ACC112 (cell line): ENCODE measurements at regions not wholly inside any gene's neighbourhood (a gene's known extent, or its start where the extent isn't known, plus 50 kb on each side); places are given as distances from the start of the nearest gene placed in this dataset.

Source experiments
- H2AFZ ChIP-seq: fragments of 200-600 bp; sonication (generic); one replicate; pipeline ENCODE4 v1.6.0; 2017; ENCODE audit warnings: antibody characterized with exemption, low read length; ENCODE audit not compliant: unreplicated experiment
- H3K27ac ChIP-seq: fragments of 200-600 bp; sonication (generic); 2 replicates; pipeline ENCODE4 v1.5.1; 2014; ENCODE audit warnings: low read depth, mild to moderate bottlenecking, antibody characterized with exemption, low read length, moderate library complexity
- H3K27me3 ChIP-seq: fragments of 200-600 bp; sonication (generic); 2 replicates; pipeline ENCODE4 v1.6.1; 2014; ENCODE audit warnings: mild to moderate bottlenecking, antibody characterized with exemption, low read length, moderate library complexity, mixed read lengths; ENCODE audit not compliant: insufficient read depth
- H3K36me3 ChIP-seq: fragments of 200-600 bp; sonication (generic); 2 replicates; pipeline ENCODE4 v1.6.1; 2016; ENCODE audit warnings: mild to moderate bottlenecking, antibody characterized with exemption, low read length, moderate library complexity, mixed read lengths; ENCODE audit not compliant: insufficient read depth
- H3K4me1 ChIP-seq: fragments of 200-600 bp; sonication (generic); one replicate; pipeline ENCODE4 v1.6.1; 2016; ENCODE audit warnings: low read length, mixed read lengths; ENCODE audit not compliant: insufficient read depth, unreplicated experiment, control insufficient read depth
- H3K4me3 ChIP-seq: fragments of 200-600 bp; sonication (generic); 2 replicates; pipeline ENCODE4 v1.5.1; 2014; ENCODE audit warnings: mild to moderate bottlenecking, low read depth, low read length
- H3K79me2 ChIP-seq: fragments of 200-600 bp; sonication (generic); one replicate; pipeline ENCODE4 v1.6.0; 2016; ENCODE audit warnings: low read length; ENCODE audit not compliant: control insufficient read depth, unreplicated experiment, insufficient read depth

DNA sequence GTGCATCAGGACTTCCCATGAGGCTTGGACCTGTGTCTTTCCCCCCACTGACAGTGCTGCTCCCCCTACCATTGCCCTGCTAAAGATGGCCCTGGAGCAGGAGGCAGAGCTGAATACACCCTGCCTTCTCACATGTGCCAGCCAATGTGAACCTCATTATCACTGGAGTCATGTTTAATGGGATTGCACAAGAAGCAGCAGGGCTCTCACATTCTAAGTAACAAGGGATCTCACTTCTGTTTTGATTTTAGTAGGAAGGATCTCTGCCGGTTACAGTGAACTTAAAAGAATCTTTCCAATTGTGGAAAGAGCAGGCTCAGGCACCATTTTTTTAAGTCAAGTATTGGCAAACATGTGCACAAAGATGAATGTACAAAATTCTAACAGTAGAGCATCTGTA is 322.1 kb upstream of the MEX3C start:
- no peak overlapping the region for H3K27ac ChIP-seq
- H3K27me3 ChIP-seq = no peaks in the 10 kb centered on the region
- no peak overlapping the region for H3K4me3 ChIP-seq
- no peak overlapping the region for H2AFZ ChIP-seq
- no peaks in the 10 kb centered on the region for H3K79me2 ChIP-seq
- H3K4me1 ChIP-seq = no peaks in the 10 kb centered on the region
- no peaks in the 10 kb centered on the region for H3K36me3 ChIP-seq

DNA sequence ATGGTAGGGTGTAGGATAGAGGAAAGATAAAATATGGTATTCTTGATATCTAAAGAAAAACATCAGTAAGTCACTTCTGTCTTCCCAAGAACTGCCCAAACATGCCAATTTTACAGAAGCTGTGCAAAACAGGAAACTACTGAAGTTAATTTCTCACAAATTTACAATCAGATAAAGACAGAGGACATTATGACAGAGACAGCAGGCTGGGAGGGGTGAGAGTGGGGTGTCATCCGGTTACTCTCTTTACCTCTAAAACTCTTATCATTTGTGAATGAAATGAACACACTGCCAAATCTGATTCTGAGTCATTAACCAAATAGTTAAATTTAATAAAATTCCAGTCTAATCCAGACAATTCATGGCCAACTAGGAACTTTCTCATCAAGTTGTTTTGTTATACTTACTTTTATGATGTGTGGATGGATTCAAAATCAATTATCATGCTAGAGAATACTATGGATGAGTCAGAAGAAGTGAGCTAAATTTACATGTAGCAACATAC is 323.2 kb upstream of the MEX3C start:
- Histone ChIP-seq H3K4me1 (no peaks in the 10 kb centered on the region), H3K27ac (no peak overlapping the region), H2AFZ (no peak overlapping the region), H3K36me3 (no peaks in the 10 kb centered on the region), H3K27me3 (no peaks in the 10 kb centered on the region), H3K4me3 (no peak overlapping the region), H3K79me2 (no peaks in the 10 kb centered on the region)

DNA sequence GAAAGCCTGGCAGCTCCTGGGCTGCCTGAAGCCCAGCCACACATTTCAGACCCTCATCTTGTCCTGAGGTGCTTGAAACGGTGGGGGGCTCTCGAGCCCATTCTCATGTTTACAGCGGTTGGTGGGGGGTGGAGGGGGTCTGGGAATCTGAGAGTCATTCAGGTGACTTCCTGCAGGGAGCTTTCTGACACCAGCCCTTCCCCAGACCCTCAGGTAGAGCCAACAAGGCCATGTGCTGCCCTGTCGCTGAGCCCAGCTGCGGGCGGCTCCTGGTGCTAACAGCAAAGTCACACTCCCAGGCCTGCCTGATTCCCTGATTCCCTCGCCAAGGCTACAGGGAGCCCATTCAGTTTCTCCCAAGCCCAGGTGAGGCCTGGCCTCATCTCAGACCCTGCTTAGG is 324.9 kb upstream of the MEX3C start:
- Histone ChIP-seq H3K4me3 (no peak overlapping the region), H2AFZ (no peak overlapping the region)

DNA sequence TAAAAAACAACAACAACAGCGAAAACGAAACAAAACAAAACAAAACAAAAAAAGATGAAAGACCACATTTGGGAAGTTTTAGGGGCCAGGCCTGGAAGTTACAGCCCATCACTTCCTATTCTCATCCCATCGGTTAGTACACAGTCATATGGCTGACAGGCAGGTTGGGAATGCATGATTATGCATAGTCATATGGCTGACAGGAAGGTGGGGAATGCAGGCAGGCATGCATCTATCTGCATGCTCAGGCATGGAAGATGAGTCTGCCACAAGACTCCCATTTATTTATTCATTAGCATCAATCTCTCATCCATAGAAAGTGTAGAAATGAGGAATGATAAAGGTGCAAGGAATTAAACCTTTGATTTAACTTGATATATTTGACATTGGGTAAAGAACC is 325.3 kb upstream of the MEX3C start:
- Histone ChIP-seq H3K36me3 (no peaks in the 10 kb centered on the region), H3K27ac (no peak overlapping the region), H3K4me3 (no peak overlapping the region)

More for the DNA sequence above, 324.9 kb upstream of the MEX3C start:
- Histone ChIP-seq H3K36me3 (no peaks in the 10 kb centered on the region), H3K27me3 (no peaks in the 10 kb centered on the region), H3K27ac (no peak overlapping the region), H3K4me1 (no peaks in the 10 kb centered on the region), H3K79me2 (no peaks in the 10 kb centered on the region)

DNA sequence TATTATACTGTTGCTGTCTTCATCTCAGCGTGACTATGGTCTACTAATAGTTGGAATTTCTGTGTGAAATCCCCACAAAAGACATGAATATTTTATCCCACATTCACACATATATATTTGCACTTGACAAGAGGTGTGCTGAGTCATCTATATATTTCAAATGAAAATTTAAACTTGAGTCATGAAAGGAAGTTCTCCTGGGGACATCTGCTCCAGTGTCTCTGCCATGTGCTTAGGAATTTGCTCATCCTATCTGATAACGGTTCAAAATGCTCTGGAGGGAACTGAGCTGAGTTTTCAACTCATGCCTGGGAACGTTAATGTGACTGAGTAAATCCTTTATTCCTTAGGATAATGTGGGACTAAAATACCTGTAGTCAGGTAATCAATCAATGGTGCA is 326.2 kb upstream of the MEX3C start:
- Histone ChIP-seq H3K27me3 (no peaks in the 10 kb centered on the region), H3K36me3 (no peaks in the 10 kb centered on the region), H3K79me2 (no peaks in the 10 kb centered on the region), H3K4me1 (no peaks in the 10 kb centered on the region), H3K27ac (no peak overlapping the region), H2AFZ (no peak overlapping the region), H3K4me3 (no peak overlapping the region)

More for the DNA sequence above, 325.3 kb upstream of the MEX3C start:
- H3K27me3 ChIP-seq = no peaks in the 10 kb centered on the region
- H3K4me1 ChIP-seq = no peaks in the 10 kb centered on the region
- no peaks in the 10 kb centered on the region for H3K79me2 ChIP-seq
- H2AFZ ChIP-seq = no peak overlapping the region

DNA sequence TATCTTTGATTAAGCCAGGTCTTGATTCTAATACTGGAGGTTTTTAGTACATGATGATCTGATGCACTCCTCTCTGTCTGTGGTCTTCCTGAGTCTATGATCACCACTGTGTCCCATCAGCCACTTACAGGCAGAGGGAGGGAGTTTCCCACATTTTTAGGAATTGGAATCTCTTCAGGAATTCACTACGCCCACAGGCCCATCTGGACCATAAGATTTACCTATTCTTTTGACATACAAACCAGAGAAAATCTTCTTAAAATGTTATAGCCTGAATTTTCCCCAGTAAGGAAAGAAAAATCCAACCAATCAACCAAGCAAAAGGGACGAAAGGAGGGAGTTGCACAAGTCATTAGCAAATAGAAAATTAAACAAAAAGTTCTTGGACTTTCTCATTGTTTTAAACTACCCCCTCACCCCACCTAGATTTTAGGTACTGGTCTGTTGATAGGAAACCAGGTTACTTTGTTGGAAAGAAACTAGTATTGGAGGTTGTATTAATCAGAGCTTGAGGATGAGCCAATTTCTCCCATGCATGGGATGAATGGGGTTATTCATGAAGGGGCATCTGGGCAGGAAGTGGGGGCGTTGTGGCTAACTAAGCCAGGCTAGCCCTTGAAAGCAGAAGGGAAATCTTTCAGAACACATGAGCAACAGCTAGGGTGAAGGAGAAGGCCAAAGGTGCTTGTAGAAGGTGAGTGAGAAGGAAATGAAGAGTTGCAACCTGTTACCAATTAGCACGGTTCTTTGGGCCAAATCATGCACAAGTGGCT is 328.2 kb upstream of the MEX3C start:
- no peaks in the 10 kb centered on the region for H3K4me1 ChIP-seq
- H3K27me3 ChIP-seq = no peaks in the 10 kb centered on the region
- H3K79me2 ChIP-seq = no peaks in the 10 kb centered on the region
- no peaks in the 10 kb centered on the region for H3K36me3 ChIP-seq
- no peak overlapping the region for H2AFZ ChIP-seq
- H3K4me3 ChIP-seq = no peak overlapping the region
- no peak overlapping the region for H3K27ac ChIP-seq

DNA sequence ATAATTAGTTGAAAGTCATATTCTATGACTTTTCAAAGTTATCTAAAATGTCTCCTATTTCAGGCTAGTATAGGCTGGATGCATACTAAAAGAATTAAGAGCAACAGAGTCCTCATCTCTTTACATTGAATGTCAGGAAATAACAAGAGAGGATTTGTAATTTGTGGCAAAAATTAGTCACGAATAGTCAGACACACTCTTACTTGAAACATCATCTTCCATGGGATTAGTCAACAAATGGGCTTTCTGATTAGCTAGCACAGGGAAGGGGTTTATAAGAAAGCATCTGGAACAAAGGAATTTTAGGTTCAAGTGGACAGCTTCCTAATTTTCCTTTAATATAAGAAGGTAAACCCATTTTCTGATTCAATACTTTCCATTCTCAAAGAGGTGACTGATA is 330.3 kb upstream of the MEX3C start:
- Histone ChIP-seq H3K79me2 (no peaks in the 10 kb centered on the region), H3K4me3 (no peak overlapping the region), H3K27ac (no peak overlapping the region), H3K4me1 (no peaks in the 10 kb centered on the region), H3K27me3 (no peaks in the 10 kb centered on the region), H2AFZ (no peak overlapping the region), H3K36me3 (no peaks in the 10 kb centered on the region)

DNA sequence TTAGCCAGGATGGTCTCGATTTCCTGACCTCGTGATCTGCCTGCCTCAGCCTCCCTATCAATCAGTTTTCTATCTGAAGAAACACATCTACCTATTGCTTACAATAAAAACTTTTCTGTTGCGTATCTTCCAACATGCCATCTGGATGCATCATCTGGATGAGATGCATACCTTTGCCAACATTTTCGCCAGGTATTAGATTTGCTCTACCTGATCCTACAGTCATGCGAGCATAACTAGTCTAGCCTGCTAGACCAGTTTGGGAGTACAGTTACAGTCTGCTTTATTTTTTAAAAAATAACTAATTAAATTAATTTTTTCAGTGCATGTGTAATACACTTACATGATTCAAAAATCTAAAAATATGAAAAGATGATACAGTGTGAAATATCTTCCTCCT is 334.0 kb upstream of the MEX3C start:
- Histone ChIP-seq H3K79me2 (no peaks in the 10 kb centered on the region), H2AFZ (no peak overlapping the region), H3K4me1 (no peaks in the 10 kb centered on the region), H3K27ac (no peak overlapping the region), H3K36me3 (no peaks in the 10 kb centered on the region), H3K27me3 (no peaks in the 10 kb centered on the region), H3K4me3 (no peak overlapping the region)

DNA sequence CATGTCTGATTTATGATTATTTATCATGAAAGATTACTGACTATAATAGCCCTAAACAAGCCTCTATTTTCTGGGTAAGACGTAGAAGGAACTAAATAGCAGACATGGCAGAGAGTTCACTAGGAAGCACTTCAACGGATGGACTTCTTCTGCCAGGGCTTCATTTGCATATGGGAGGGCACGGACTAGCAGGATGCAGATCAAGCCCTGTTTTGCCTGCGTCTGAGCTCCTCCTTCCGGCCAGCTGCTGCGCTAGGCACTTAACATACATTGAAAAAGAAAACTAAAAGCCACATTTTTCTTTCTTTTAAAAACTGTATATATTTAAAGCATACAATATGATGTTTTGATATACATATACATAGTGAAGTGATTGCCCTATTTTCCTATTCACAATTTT is 340.0 kb upstream of the MEX3C start:
- H3K4me1 ChIP-seq = no peaks in the 10 kb centered on the region
- H3K27me3 ChIP-seq = no peaks in the 10 kb centered on the region
- H2AFZ ChIP-seq = no peak overlapping the region
- no peak overlapping the region for H3K27ac ChIP-seq
- H3K79me2 ChIP-seq = no peaks in the 10 kb centered on the region
- no peaks in the 10 kb centered on the region for H3K36me3 ChIP-seq
- H3K4me3 ChIP-seq = no peak overlapping the region

DNA sequence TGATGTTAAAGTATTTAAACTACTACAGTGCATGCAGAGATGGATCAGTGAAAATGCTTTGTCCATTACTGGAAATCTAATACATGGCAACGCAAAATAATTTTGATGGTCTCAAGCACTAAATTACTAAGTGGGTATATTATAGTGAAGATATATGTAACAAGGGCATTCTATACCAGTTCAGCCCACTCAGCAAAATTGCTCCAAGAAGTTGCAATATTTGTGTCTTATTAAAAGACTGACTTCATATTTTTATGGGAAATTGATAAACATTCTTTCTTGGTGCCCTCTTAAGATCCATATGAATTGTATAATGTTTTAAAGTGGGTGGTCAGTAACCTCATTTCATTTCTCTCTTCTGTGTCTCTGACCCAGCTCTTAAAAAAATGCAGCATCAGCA is 343.1 kb upstream of the MEX3C start:
- H3K27ac ChIP-seq = no peak overlapping the region
- H3K36me3 ChIP-seq = no peaks in the 10 kb centered on the region
- no peak overlapping the region for H2AFZ ChIP-seq
- no peaks in the 10 kb centered on the region for H3K79me2 ChIP-seq
- H3K4me3 ChIP-seq = no peak overlapping the region
- no peaks in the 10 kb centered on the region for H3K27me3 ChIP-seq
- no peaks in the 10 kb centered on the region for H3K4me1 ChIP-seq

DNA sequence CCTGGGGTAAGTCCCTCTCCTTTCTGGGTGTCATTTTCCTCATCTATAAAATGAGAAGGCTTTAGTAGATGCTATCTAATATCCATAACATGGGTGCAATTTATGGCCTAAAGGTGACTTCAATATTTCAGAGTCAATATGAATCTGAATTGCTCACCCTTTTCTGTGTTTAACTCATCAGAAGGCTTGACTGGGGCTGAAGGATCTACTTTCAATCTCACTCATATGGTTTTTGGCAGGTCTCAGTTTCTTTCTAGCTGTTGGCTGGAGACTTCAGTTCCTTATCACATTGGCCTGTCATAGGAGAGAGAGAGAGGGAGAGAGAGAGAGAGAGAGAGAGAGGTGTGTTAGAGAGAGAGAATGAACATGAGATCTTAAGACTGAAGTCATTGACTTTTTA is 343.7 kb upstream of the MEX3C start:
- H3K27me3 ChIP-seq = no peaks in the 10 kb centered on the region
- no peak overlapping the region for H3K27ac ChIP-seq
- no peaks in the 10 kb centered on the region for H3K4me1 ChIP-seq

More for the DNA sequence above, 343.7 kb upstream of the MEX3C start:
- H3K36me3 ChIP-seq = no peaks in the 10 kb centered on the region
- H3K4me3 ChIP-seq = no peak overlapping the region
- H3K79me2 ChIP-seq = no peaks in the 10 kb centered on the region
- no peak overlapping the region for H2AFZ ChIP-seq
